GM12892 (cell line): ENCODE measurements at regions not wholly inside any gene's neighbourhood (a gene's known extent, or its start where the extent isn't known, plus 50 kb on each side); places are given as distances from the start of the nearest gene placed in this dataset.

Experiments
- POLR2A ChIP-seq: IDR thresholded peaks from 2 replicates; pipeline ENCODE4 v1.6.1; 2011; ENCODE audit warnings: low read depth, low read length, control low read depth
- TAF1 ChIP-seq: IDR thresholded peaks from 2 replicates; pipeline ENCODE4 v1.6.1; 2011; ENCODE audit warnings: low read depth, mild to moderate bottlenecking, control low read depth, low read length, borderline replicate concordance

GRCh38 chr16:79392081-79392480 is 208.5 kb downstream of the MAF start:
- TF ChIP-seq POLR2A: no peak
- no peak for TF ChIP-seq TAF1
